ENCODE measurements at regions not wholly inside any gene's neighbourhood (a gene's known extent, or its start where the extent isn't known, plus 50 kb on each side); places are given as distances from the start of the nearest gene placed in this dataset.
"Not testable (repeated sequence)": the region's sequence is repeated elsewhere in the genome, so short reads cannot be mapped to it uniquely, and the experiment has no call there.

- Histone ChIP-seq H3K4me3 (ENCODE audit: low read length) (no peak overlapping the region), H3K27me3 (ENCODE audit: insufficient read depth, low read length) (no peaks in the 10 kb centered on the region), H2AFZ (ENCODE audit: low read depth, low read length) (no peak overlapping the region), H3K9me3 (ENCODE audit: low read length) (no peaks in the 10 kb centered on the region), H3K36me3 (ENCODE audit: insufficient read depth, low read length) (no peaks in the 10 kb centered on the region), H3K4me1 (ENCODE audit: insufficient read depth, low read length) (no peaks in the 10 kb centered on the region)
Observed at GRCh38 chr12:33061844-33062243, 165.3 kb upstream of the PKP2 start.

- Histone ChIP-seq H3K36me3 (ENCODE audit: insufficient read depth, low read length) (no peaks in the 10 kb centered on the region), H3K4me3 (ENCODE audit: low read length) (no peak overlapping the region), H3K27me3 (ENCODE audit: insufficient read depth, low read length) (no peaks in the 10 kb centered on the region), H2AFZ (ENCODE audit: low read depth, low read length) (no peak overlapping the region), H3K4me1 (ENCODE audit: insufficient read depth, low read length) (no peaks in the 10 kb centered on the region), H3K9me3 (ENCODE audit: low read length) (no peaks in the 10 kb centered on the region)
Observed at GRCh38 chr12:33054371-33054770, 157.8 kb upstream of the PKP2 start.

GRCh38 chr12:33052141-33053051 is 155.8 kb upstream of the PKP2 start:
- H2AFZ ChIP-seq (ENCODE audit: low read depth, low read length), result no peak overlapping the region
- H3K4me3 ChIP-seq (ENCODE audit: low read length), result no peak overlapping the region
- no peaks in the 10 kb centered on the region for H3K4me1 ChIP-seq (ENCODE audit: insufficient read depth, low read length)
- H3K27me3 ChIP-seq (ENCODE audit: insufficient read depth, low read length), result no peaks in the 10 kb centered on the region
- H3K36me3 ChIP-seq (ENCODE audit: insufficient read depth, low read length), result no peaks in the 10 kb centered on the region
- H3K9me3 ChIP-seq (ENCODE audit: low read length), result no peaks in the 10 kb centered on the region

GRCh38 chr12:33047666-33048065 is 151.1 kb upstream of the PKP2 start:
- Histone ChIP-seq H3K9me3 (ENCODE audit: low read length) (no peaks in the 10 kb centered on the region), H3K36me3 (ENCODE audit: insufficient read depth, low read length) (no peaks in the 10 kb centered on the region), H3K27me3 (ENCODE audit: insufficient read depth, low read length) (no peaks in the 10 kb centered on the region)

GRCh38 chr12:33044447-33044846 is 147.9 kb upstream of the PKP2 start:
- no peaks in the 10 kb centered on the region for H3K4me1 ChIP-seq (ENCODE audit: insufficient read depth, low read length)
- no peaks in the 10 kb centered on the region for H3K9me3 ChIP-seq (ENCODE audit: low read length)
- no peaks in the 10 kb centered on the region for H3K36me3 ChIP-seq (ENCODE audit: insufficient read depth, low read length)
- no peak overlapping the region for H2AFZ ChIP-seq (ENCODE audit: low read depth, low read length)
- H3K27me3 ChIP-seq (ENCODE audit: insufficient read depth, low read length), result no peaks in the 10 kb centered on the region
- no peak overlapping the region for H3K4me3 ChIP-seq (ENCODE audit: low read length)

More at GRCh38 chr12:33047666-33048065, 151.1 kb upstream of the PKP2 start:
- H3K4me1 ChIP-seq (ENCODE audit: insufficient read depth, low read length), result no peaks in the 10 kb centered on the region
- H2AFZ ChIP-seq (ENCODE audit: low read depth, low read length), result no peak overlapping the region
- H3K4me3 ChIP-seq (ENCODE audit: low read length), result no peak overlapping the region

GRCh38 chr12:33041562-33041961 is 145.0 kb upstream of the PKP2 start:
- no peaks in the 10 kb centered on the region for H3K27me3 ChIP-seq (ENCODE audit: insufficient read depth, low read length)
- H3K4me3 ChIP-seq (ENCODE audit: low read length), result no peak overlapping the region
- H3K4me1 ChIP-seq (ENCODE audit: insufficient read depth, low read length), result no peaks in the 10 kb centered on the region
- H2AFZ ChIP-seq (ENCODE audit: low read depth, low read length), result no peak overlapping the region
- H3K36me3 ChIP-seq (ENCODE audit: insufficient read depth, low read length), result no peaks in the 10 kb centered on the region
- H3K9me3 ChIP-seq (ENCODE audit: low read length), result no peaks in the 10 kb centered on the region

GRCh38 chr12:33033999-33034398 is 137.4 kb upstream of the PKP2 start:
- H3K9me3 ChIP-seq (ENCODE audit: low read length); H3K4me1 ChIP-seq (ENCODE audit: insufficient read depth, low read length); H2AFZ ChIP-seq (ENCODE audit: low read depth, low read length): not testable (repeated sequence)

GRCh38 chr12:33026791-33027190 is 130.2 kb upstream of the PKP2 start:
- no peak overlapping the region for H3K4me3 ChIP-seq (ENCODE audit: low read length)
- no peaks in the 10 kb centered on the region for H3K27me3 ChIP-seq (ENCODE audit: insufficient read depth, low read length)
- no peaks in the 10 kb centered on the region for H3K36me3 ChIP-seq (ENCODE audit: insufficient read depth, low read length)
- H2AFZ ChIP-seq (ENCODE audit: low read depth, low read length), result no peak overlapping the region
- H3K9me3 ChIP-seq (ENCODE audit: low read length), result no peaks in the 10 kb centered on the region
- H3K4me1 ChIP-seq (ENCODE audit: insufficient read depth, low read length), result no peaks in the 10 kb centered on the region

More at GRCh38 chr12:33033999-33034398, 137.4 kb upstream of the PKP2 start:
- not testable (repeated sequence) for H3K4me3 ChIP-seq (ENCODE audit: low read length); H3K36me3 ChIP-seq (ENCODE audit: insufficient read depth, low read length); H3K27me3 ChIP-seq (ENCODE audit: insufficient read depth, low read length)

- not testable (repeated sequence) for H3K4me1 ChIP-seq (ENCODE audit: insufficient read depth, low read length); H2AFZ ChIP-seq (ENCODE audit: low read depth, low read length); H3K9me3 ChIP-seq (ENCODE audit: low read length); H3K27me3 ChIP-seq (ENCODE audit: insufficient read depth, low read length); H3K4me3 ChIP-seq (ENCODE audit: low read length); H3K36me3 ChIP-seq (ENCODE audit: insufficient read depth, low read length)
Observed at GRCh38 chr12:33022724-33023123, 126.1 kb upstream of the PKP2 start.

GRCh38 chr12:33017029-33017428 is 120.5 kb upstream of the PKP2 start:
- H3K4me3 ChIP-seq (ENCODE audit: low read length); H3K27me3 ChIP-seq (ENCODE audit: insufficient read depth, low read length); H3K36me3 ChIP-seq (ENCODE audit: insufficient read depth, low read length); H3K4me1 ChIP-seq (ENCODE audit: insufficient read depth, low read length); H3K9me3 ChIP-seq (ENCODE audit: low read length); H2AFZ ChIP-seq (ENCODE audit: low read depth, low read length): not testable (repeated sequence)

- Histone ChIP-seq H3K4me1 (ENCODE audit: insufficient read depth, low read length) (no peaks in the 10 kb centered on the region), H3K36me3 (ENCODE audit: insufficient read depth, low read length) (no peaks in the 10 kb centered on the region), H3K4me3 (ENCODE audit: low read length) (no peak overlapping the region), H3K9me3 (ENCODE audit: low read length) (no peaks in the 10 kb centered on the region), H3K27me3 (ENCODE audit: insufficient read depth, low read length) (no peaks in the 10 kb centered on the region), H2AFZ (ENCODE audit: low read depth, low read length) (no peak overlapping the region)
Observed at GRCh38 chr12:33012226-33012625, 115.6 kb upstream of the PKP2 start.

GRCh38 chr12:33006106-33006505 is 109.5 kb upstream of the PKP2 start:
- Histone ChIP-seq H3K36me3 (ENCODE audit: insufficient read depth, low read length) (no peaks in the 10 kb centered on the region), H3K9me3 (ENCODE audit: low read length) (no peaks in the 10 kb centered on the region), H3K4me1 (ENCODE audit: insufficient read depth, low read length) (no peaks in the 10 kb centered on the region), H3K4me3 (ENCODE audit: low read length) (no peak overlapping the region), H2AFZ (ENCODE audit: low read depth, low read length) (no peak overlapping the region), H3K27me3 (ENCODE audit: insufficient read depth, low read length) (no peaks in the 10 kb centered on the region)

GRCh38 chr12:33000016-33000415 is 103.4 kb upstream of the PKP2 start:
- Histone ChIP-seq H3K9me3 (ENCODE audit: low read length) (no peaks in the 10 kb centered on the region), H3K36me3 (ENCODE audit: insufficient read depth, low read length) (no peaks in the 10 kb centered on the region), H3K27me3 (ENCODE audit: insufficient read depth, low read length) (no peaks in the 10 kb centered on the region), H2AFZ (ENCODE audit: low read depth, low read length) (no peak overlapping the region), H3K4me3 (ENCODE audit: low read length) (no peak overlapping the region), H3K4me1 (ENCODE audit: insufficient read depth, low read length) (no peaks in the 10 kb centered on the region)

GRCh38 chr12:32997471-32997870 is 100.9 kb upstream of the PKP2 start:
- Histone ChIP-seq H3K9me3 (ENCODE audit: low read length) (no peaks in the 10 kb centered on the region), H3K4me1 (ENCODE audit: insufficient read depth, low read length) (peaks cover 9% of the 10 kb centered on the region), H3K4me3 (ENCODE audit: low read length) (no peak overlapping the region), H3K36me3 (ENCODE audit: insufficient read depth, low read length) (no peaks in the 10 kb centered on the region), H2AFZ (ENCODE audit: low read depth, low read length) (no peak overlapping the region), H3K27me3 (ENCODE audit: insufficient read depth, low read length) (no peaks in the 10 kb centered on the region)

All from neuron (in vitro differentiated cells).